ENCODE measurements at regions not wholly inside any gene's neighbourhood (a gene's known extent, or its start where the extent isn't known, plus 50 kb on each side); places are given as distances from the start of the nearest gene placed in this dataset.

DNA sequence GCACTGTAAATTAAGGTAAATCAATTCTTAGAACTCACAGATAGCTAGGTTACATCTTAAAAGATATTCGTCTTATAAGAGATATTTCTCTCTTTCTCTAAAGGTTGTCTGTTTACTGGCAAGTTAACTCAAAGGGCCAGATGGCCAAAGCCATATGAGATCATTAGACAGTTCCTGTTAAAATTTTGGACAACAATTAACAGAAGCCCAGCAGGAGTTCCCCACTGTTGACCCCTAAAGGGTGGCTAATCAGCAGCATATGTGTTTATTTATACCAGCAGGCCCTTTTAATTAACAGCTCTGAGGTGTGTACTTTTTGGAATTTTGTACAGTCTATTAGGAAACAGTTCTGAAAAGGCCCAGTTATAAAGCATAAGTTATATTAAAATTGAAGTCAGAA, 245.8 kb downstream of the LIG4 start:
- H3K36me3 ChIP-seq (ENCODE audit: insufficient read depth, low read length) = no peaks in the 10 kb centered on the region
- H3F3A ChIP-seq (ENCODE audit: insufficient read depth, low read length, poor library complexity, severe bottlenecking) = no peaks in the 10 kb centered on the region
- no peak overlapping the region for H2AFZ ChIP-seq (ENCODE audit: low read depth, low read length)
- no peak overlapping the region for H3K27ac ChIP-seq (ENCODE audit: low read length)
- no peaks in the 10 kb centered on the region for H4K20me1 ChIP-seq (ENCODE audit: insufficient read depth)
- no peak overlapping the region for H3K4me3 ChIP-seq (ENCODE audit: low read length)
- no peak for TF ChIP-seq MXI1 (conservative IDR thresholded peaks at IDR 0.05; ENCODE audit: poor library complexity, severe bottlenecking)
- TF ChIP-seq RAD21 (conservative IDR thresholded peaks at IDR 0.05) = no peak
- no peak for TF ChIP-seq EZH2 (IDR thresholded peaks at IDR 0.05; ENCODE audit: borderline replicate concordance, insufficient read depth, low read length, poor library complexity, severe bottlenecking)
- H3K9ac ChIP-seq (ENCODE audit: low read length) = no peak overlapping the region
- H3K79me2 ChIP-seq (replicated peaks; ENCODE audit: insufficient read depth, low read length) = no peaks in the 10 kb centered on the region
- H3K4me2 ChIP-seq (ENCODE audit: low read length) = no peak overlapping the region
- H3K27me3 ChIP-seq (ENCODE audit: insufficient read depth, low read depth, low read length) = no peaks in the 10 kb centered on the region
- no peaks in the 10 kb centered on the region for H3K9me3 ChIP-seq (ENCODE audit: low read length)
- H3K9me2 ChIP-seq (ENCODE audit: insufficient read depth, low read length) = no peaks in the 10 kb centered on the region

DNA sequence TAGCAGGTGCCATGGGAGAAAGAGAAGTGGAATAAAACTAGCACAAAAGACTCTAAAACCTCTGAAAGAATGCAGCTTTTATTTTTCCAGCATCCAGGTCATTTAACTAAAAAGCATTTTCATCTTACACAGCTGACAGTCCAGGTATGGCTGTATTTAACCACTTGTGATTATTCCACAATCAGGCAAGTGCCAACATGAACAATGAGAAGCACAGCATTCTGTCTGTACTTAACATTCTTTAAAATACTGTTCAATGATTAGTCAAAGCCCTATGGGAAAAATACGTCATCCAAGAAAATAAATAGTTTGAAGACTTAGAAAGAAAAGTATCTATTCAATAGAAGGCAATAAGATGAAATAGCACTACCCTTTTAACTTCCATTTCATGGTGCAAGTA, 246.9 kb downstream of the LIG4 start:
- Histone ChIP-seq H3K27ac (ENCODE audit: low read length) (no peak overlapping the region), H3K4me3 (ENCODE audit: low read length) (no peak overlapping the region), H3K79me2 (replicated peaks; ENCODE audit: insufficient read depth, low read length) (no peaks in the 10 kb centered on the region), H3F3A (ENCODE audit: insufficient read depth, low read length, poor library complexity, severe bottlenecking) (no peaks in the 10 kb centered on the region), H3K9me2 (ENCODE audit: insufficient read depth, low read length) (no peaks in the 10 kb centered on the region), H3K4me2 (ENCODE audit: low read length) (no peak overlapping the region), H3K9me3 (ENCODE audit: low read length) (no peaks in the 10 kb centered on the region), H2AFZ (ENCODE audit: low read depth, low read length) (no peak overlapping the region), H3K36me3 (ENCODE audit: insufficient read depth, low read length) (no peaks in the 10 kb centered on the region), H3K9ac (ENCODE audit: low read length) (no peak overlapping the region), H3K27me3 (ENCODE audit: insufficient read depth, low read depth, low read length) (no peaks in the 10 kb centered on the region), H4K20me1 (ENCODE audit: insufficient read depth) (no peaks in the 10 kb centered on the region)
- TF ChIP-seq EZH2 (IDR thresholded peaks at IDR 0.05; ENCODE audit: borderline replicate concordance, insufficient read depth, low read length, poor library complexity, severe bottlenecking) (no peak), EP300 (conservative IDR thresholded peaks at IDR 0.05; ENCODE audit: poor library complexity, severe bottlenecking) (no peak), SMC3 (conservative IDR thresholded peaks at IDR 0.05; ENCODE audit: poor library complexity) (no peak), MXI1 (conservative IDR thresholded peaks at IDR 0.05; ENCODE audit: poor library complexity, severe bottlenecking) (no peak)
- TF ChIP-seq, protein P1, sequence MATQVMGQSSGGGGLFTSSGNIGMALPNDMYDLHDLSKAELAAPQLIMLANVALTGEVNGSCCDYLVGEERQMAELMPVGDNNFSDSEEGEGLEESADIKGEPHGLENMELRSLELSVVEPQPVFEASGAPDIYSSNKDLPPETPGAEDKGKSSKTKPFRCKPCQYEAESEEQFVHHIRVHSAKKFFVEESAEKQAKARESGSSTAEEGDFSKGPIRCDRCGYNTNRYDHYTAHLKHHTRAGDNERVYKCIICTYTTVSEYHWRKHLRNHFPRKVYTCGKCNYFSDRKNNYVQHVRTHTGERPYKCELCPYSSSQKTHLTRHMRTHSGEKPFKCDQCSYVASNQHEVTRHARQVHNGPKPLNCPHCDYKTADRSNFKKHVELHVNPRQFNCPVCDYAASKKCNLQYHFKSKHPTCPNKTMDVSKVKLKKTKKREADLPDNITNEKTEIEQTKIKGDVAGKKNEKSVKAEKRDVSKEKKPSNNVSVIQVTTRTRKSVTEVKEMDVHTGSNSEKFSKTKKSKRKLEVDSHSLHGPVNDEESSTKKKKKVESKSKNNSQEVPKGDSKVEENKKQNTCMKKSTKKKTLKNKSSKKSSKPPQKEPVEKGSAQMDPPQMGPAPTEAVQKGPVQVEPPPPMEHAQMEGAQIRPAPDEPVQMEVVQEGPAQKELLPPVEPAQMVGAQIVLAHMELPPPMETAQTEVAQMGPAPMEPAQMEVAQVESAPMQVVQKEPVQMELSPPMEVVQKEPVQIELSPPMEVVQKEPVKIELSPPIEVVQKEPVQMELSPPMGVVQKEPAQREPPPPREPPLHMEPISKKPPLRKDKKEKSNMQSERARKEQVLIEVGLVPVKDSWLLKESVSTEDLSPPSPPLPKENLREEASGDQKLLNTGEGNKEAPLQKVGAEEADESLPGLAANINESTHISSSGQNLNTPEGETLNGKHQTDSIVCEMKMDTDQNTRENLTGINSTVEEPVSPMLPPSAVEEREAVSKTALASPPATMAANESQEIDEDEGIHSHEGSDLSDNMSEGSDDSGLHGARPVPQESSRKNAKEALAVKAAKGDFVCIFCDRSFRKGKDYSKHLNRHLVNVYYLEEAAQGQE (IDR thresholded peaks at IDR 0.05; ENCODE audit: borderline replicate concordance) = no peak

DNA sequence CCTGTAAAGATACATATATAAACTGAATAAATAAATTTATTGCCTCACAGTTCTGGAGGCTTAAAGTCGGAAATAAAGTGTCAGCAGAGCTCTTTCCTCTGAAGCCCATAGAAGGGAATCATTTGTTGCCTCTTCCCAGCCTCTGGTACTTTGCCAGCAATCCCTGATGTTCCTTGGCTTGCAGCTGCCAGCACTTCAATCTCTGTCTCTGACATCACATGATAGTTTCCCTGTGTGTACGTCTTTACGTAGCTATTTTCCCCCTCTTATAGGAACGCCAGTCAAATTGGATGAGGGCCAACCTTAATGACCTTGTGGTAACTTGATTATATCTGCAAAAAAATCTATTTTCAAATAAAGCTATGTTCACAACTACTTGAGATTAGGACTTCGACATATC, 250.9 kb downstream of the LIG4 start:
- Histone ChIP-seq H4K20me1 (ENCODE audit: insufficient read depth) (no peaks in the 10 kb centered on the region), H3K27ac (ENCODE audit: low read length) (no peak overlapping the region), H3K27me3 (ENCODE audit: insufficient read depth, low read depth, low read length) (no peaks in the 10 kb centered on the region), H3K9me2 (ENCODE audit: insufficient read depth, low read length) (no peaks in the 10 kb centered on the region), H3K36me3 (ENCODE audit: insufficient read depth, low read length) (no peaks in the 10 kb centered on the region), H3K4me2 (ENCODE audit: low read length) (no peak overlapping the region), H3K9me3 (ENCODE audit: low read length) (no peaks in the 10 kb centered on the region), H3K79me2 (replicated peaks; ENCODE audit: insufficient read depth, low read length) (no peaks in the 10 kb centered on the region), H3F3A (ENCODE audit: insufficient read depth, low read length, poor library complexity, severe bottlenecking) (no peaks in the 10 kb centered on the region), H3K4me3 (ENCODE audit: low read length) (no peak overlapping the region), H3K9ac (ENCODE audit: low read length) (no peak overlapping the region), H2AFZ (ENCODE audit: low read depth, low read length) (no peak overlapping the region)
- TF ChIP-seq, protein P1 (IDR thresholded peaks at IDR 0.05; ENCODE audit: borderline replicate concordance) = no peak
- no peak for TF ChIP-seq EZH2 (IDR thresholded peaks at IDR 0.05; ENCODE audit: borderline replicate concordance, insufficient read depth, low read length, poor library complexity, severe bottlenecking)
- no peak for TF ChIP-seq TAF1 (IDR thresholded peaks at IDR 0.05; ENCODE audit: low read depth)
- TF ChIP-seq RAD21 (conservative IDR thresholded peaks at IDR 0.05) = no peak
- no peak for TF ChIP-seq MXI1 (conservative IDR thresholded peaks at IDR 0.05; ENCODE audit: poor library complexity, severe bottlenecking)
- TF ChIP-seq SMC3 (conservative IDR thresholded peaks at IDR 0.05; ENCODE audit: poor library complexity) = no peak
- TF ChIP-seq, protein P2, sequence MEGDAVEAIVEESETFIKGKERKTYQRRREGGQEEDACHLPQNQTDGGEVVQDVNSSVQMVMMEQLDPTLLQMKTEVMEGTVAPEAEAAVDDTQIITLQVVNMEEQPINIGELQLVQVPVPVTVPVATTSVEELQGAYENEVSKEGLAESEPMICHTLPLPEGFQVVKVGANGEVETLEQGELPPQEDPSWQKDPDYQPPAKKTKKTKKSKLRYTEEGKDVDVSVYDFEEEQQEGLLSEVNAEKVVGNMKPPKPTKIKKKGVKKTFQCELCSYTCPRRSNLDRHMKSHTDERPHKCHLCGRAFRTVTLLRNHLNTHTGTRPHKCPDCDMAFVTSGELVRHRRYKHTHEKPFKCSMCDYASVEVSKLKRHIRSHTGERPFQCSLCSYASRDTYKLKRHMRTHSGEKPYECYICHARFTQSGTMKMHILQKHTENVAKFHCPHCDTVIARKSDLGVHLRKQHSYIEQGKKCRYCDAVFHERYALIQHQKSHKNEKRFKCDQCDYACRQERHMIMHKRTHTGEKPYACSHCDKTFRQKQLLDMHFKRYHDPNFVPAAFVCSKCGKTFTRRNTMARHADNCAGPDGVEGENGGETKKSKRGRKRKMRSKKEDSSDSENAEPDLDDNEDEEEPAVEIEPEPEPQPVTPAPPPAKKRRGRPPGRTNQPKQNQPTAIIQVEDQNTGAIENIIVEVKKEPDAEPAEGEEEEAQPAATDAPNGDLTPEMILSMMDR (IDR thresholded peaks at IDR 0.05; ENCODE audit: poor library complexity, severe bottlenecking) = no peak
- TF ChIP-seq POLR2AphosphoS5 (IDR thresholded peaks at IDR 0.05) = no peak
- no peak for TF ChIP-seq EP300 (conservative IDR thresholded peaks at IDR 0.05; ENCODE audit: poor library complexity, severe bottlenecking)

All from neural cell (in vitro differentiated cells).